WERI-Rb-1 (cell line): ENCODE measurements at regions not wholly inside any gene's neighbourhood (a gene's known extent, or its start where the extent isn't known, plus 50 kb on each side); places are given as distances from the start of the nearest gene placed in this dataset.

Source experiments
- DNase-seq: peaks from one replicate; pipeline ENCODE4 v3.0.0-alpha.2; 2020
- H3K27ac ChIP-seq: fragments of 250-450 bp; sonication (Bioruptor Pico); 2 replicates; pipeline ENCODE4 v1.5.1; 2020; ENCODE audit warnings: mild to moderate bottlenecking, moderate library complexity
- H3K27me3 ChIP-seq: fragments of 250-450 bp; sonication (Bioruptor Pico); 2 replicates; pipeline ENCODE4 v1.5.1; 2021; ENCODE audit warnings: mild to moderate bottlenecking, low read depth, moderate library complexity; ENCODE audit not compliant: insufficient read depth, severe bottlenecking
- H3K36me3 ChIP-seq: fragments of 250-450 bp; sonication (Bioruptor Pico); 2 replicates; pipeline ENCODE4 v1.5.1; 2020; ENCODE audit warnings: mild to moderate bottlenecking, moderate library complexity
- H3K4me3 ChIP-seq: 2 replicates; pipeline ENCODE4 v1.5.1; 2011; ENCODE audit warnings: low read depth, mild to moderate bottlenecking, control low read depth, low read length
- H3K9me3 ChIP-seq: fragments of 250-450 bp; sonication (Bioruptor Pico); 2 replicates; pipeline ENCODE4 v1.5.1; 2021; ENCODE audit warnings: mild to moderate bottlenecking, moderate library complexity; ENCODE audit not compliant: severe bottlenecking
- TF ChIP-seq, protein P1 (sequence below): IDR thresholded peaks from 2 replicates; pipeline ENCODE4 v1.5.1; 2011; ENCODE audit warnings: low read depth, mild to moderate bottlenecking, control low read depth, inconsistent platforms, low read length

DNA sequence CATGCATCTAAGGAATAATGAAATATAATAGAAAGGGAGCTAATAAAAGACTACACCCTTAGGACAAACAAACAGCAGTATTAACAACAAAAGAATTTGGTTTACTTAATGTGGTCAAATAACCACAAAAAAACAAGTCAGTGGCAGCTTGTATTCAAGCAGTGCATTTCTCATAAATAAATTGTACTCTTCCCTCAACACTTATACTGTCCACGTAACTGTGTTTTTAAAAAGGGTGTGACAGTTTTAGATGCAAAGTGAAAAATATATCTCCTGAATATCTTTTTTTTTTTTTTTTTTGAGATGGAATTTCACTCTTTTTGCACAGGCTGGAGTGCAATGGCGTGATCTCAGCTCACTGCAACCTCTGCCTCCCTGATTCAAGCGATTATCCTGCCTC lies 698.2 kb upstream of the CADM2 start:
- DNase-seq = no peak
- H3K9me3 ChIP-seq = no peaks in the 10 kb centered on the region
- H3K4me3 ChIP-seq = no peak overlapping the region
- no peaks in the 10 kb centered on the region for H3K36me3 ChIP-seq
- no peaks in the 10 kb centered on the region for H3K27me3 ChIP-seq
- no peak overlapping the region for H3K27ac ChIP-seq
- TF ChIP-seq, protein P1, sequence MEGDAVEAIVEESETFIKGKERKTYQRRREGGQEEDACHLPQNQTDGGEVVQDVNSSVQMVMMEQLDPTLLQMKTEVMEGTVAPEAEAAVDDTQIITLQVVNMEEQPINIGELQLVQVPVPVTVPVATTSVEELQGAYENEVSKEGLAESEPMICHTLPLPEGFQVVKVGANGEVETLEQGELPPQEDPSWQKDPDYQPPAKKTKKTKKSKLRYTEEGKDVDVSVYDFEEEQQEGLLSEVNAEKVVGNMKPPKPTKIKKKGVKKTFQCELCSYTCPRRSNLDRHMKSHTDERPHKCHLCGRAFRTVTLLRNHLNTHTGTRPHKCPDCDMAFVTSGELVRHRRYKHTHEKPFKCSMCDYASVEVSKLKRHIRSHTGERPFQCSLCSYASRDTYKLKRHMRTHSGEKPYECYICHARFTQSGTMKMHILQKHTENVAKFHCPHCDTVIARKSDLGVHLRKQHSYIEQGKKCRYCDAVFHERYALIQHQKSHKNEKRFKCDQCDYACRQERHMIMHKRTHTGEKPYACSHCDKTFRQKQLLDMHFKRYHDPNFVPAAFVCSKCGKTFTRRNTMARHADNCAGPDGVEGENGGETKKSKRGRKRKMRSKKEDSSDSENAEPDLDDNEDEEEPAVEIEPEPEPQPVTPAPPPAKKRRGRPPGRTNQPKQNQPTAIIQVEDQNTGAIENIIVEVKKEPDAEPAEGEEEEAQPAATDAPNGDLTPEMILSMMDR = no peak

DNA sequence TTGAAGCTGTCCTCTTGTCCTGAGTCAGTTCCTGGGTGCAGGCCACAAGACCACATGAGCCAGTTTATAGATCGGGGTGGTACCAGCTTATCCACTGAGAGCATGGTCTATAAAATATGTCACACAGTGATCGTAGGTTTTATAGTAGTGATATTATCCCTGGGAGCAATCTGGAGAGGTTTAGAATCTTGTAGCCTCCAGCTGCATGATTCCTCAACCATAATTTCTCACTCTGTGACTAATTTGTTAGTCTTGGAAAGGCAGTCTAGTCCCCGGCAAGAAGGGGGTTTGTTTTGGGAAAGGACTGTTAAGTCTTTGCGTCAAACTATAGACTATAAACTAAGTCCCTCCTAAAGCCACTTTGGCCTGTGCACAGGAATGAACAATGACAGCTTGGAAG lies 693.0 kb upstream of the CADM2 start:
- no peaks in the 10 kb centered on the region for H3K9me3 ChIP-seq
- H3K4me3 ChIP-seq = no peak overlapping the region
- H3K27me3 ChIP-seq = no peaks in the 10 kb centered on the region
- H3K36me3 ChIP-seq = no peaks in the 10 kb centered on the region
- no peak overlapping the region for H3K27ac ChIP-seq
- TF ChIP-seq, protein P1 = no peak
- DNase-seq = no peak

DNA sequence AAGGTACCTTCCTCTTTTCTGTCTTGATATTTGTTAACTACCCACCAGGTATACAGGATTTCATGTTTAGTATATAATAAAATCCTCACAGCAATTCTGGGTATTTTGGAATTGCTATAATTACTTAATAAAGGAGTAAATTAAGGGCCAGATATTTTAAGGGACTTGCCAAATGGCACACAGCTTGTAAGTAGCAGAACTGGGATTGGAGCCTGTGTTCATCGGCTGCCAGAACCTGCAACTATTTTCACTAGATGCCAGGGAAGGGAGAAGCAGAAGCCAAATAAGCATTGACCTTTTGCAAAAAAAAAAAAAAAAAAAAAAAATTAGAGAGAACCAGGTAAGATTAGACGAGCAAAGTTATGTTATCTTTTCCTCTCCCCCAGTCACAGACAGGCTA lies 683.3 kb upstream of the CADM2 start:
- Histone ChIP-seq H3K27ac (no peak overlapping the region), H3K36me3 (no peaks in the 10 kb centered on the region), H3K9me3 (no peaks in the 10 kb centered on the region), H3K27me3 (no peaks in the 10 kb centered on the region), H3K4me3 (no peak overlapping the region)
- TF ChIP-seq, protein P1 = no peak
- DNase-seq = no peak

- no peaks in the 10 kb centered on the region for H3K27me3 ChIP-seq
- no peaks in the 10 kb centered on the region for H3K36me3 ChIP-seq
- no peak for DNase-seq
- no peak overlapping the region for H3K4me3 ChIP-seq
- H3K27ac ChIP-seq = no peak overlapping the region
- H3K9me3 ChIP-seq = no peaks in the 10 kb centered on the region
- TF ChIP-seq, protein P1 = no peak
Measured at GRCh38 chr3:84277562-84278224, 681.1 kb upstream of the CADM2 start.

DNA sequence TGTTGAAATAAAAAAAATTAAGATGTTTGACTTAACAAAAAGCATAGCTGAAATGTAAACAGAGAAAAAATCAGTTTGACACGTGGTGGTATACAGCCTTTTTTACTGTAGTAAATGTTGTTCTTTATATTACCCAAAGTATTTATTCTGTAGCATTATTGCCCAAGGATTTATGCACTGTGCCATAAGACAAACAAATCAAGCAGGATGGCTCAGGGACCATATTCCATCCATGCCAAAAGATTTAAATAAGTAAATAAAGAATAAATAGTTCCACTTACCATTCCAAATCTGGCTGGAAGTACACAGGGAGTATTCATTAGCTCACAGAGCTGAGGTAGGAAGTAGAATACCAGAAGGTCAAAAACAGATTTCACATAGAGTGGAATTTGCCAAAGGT lies 666.7 kb upstream of the CADM2 start:
- DNase-seq = no peak
- Histone ChIP-seq H3K27me3 (no peaks in the 10 kb centered on the region), H3K9me3 (no peaks in the 10 kb centered on the region), H3K27ac (no peak overlapping the region), H3K4me3 (no peak overlapping the region), H3K36me3 (no peaks in the 10 kb centered on the region)
- TF ChIP-seq, protein P1 = no peak

GRCh38 chr3:84299329-84299728 lies 659.5 kb upstream of the CADM2 start:
- no peaks in the 10 kb centered on the region for H3K27me3 ChIP-seq
- no peak for DNase-seq
- TF ChIP-seq, protein P1 = no peak

More at GRCh38 chr3:84299329-84299728, 659.5 kb upstream of the CADM2 start:
- no peak overlapping the region for H3K27ac ChIP-seq
- H3K4me3 ChIP-seq = no peak overlapping the region
- no peaks in the 10 kb centered on the region for H3K9me3 ChIP-seq
- no peaks in the 10 kb centered on the region for H3K36me3 ChIP-seq
